ENCODE measurements at regions not wholly inside any gene's neighbourhood (a gene's known extent, or its start where the extent isn't known, plus 50 kb on each side); places are given as distances from the start of the nearest gene placed in this dataset.
"Not testable (repeated sequence)": the region's sequence is repeated elsewhere in the genome, so short reads cannot be mapped to it uniquely, and the experiment has no call there.

DNA sequence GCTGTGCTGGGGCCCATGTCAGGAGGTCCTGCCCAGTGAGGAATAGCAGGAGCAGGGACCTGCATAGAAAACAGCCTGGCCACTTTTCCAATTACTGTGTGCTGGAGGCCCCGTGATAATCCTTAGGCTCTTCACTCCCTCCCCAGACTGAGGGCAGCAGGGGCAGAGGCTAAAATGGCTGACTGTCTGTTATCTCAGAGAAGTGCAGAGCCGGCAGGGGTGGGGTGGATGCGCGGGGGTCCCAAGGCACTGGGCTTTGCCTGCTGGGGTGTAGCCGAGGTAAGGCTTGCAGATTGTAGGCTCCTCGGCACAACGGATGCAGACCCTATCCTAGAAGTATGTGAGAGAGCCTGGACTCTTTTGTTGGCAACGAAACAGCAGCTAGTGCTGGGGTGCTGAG is 1064.1 kb downstream of the OLFM4 start:
- no peak for DNase-seq (ENCODE audit: low spot score)
- no peaks in the 10 kb centered on the region for H3K9me3 ChIP-seq (ENCODE audit: low read length)
- H3K4me1 ChIP-seq (ENCODE audit: insufficient read depth, low read length, poor library complexity, severe bottlenecking) = no peaks in the 10 kb centered on the region
- CTCF ChIA-PET (ENCODE audit: unreplicated experiment) = no interaction called here
- POLR2A ChIA-PET = no interaction called here
- no peaks in the 10 kb centered on the region for H3K79me2 ChIP-seq (ENCODE audit: insufficient read depth, low read depth, low read length)
- intact Hi-C loops (cut with micrococcal nuclease; ENCODE audit: unreplicated experiment) = no loop called here
- no peak overlapping the region for H3K4me3 ChIP-seq (ENCODE audit: low read depth, low read length, poor library complexity, severe bottlenecking)
- H4K20me1 ChIP-seq (ENCODE audit: insufficient read depth, low read length) = no peaks in the 10 kb centered on the region
- no peaks in the 10 kb centered on the region for H3K36me3 ChIP-seq (ENCODE audit: insufficient read depth, low read length)
- no peak overlapping the region for H2AFZ ChIP-seq (ENCODE audit: low read length)
- no TSS peak for BruUV-seq (replicated peaks)
- no peak overlapping the region for H3K4me2 ChIP-seq (ENCODE audit: low read length)
- H3K9me2 ChIP-seq (ENCODE audit: insufficient read depth, low read length) = no peaks in the 10 kb centered on the region
- H3K27ac ChIP-seq (ENCODE audit: low read depth, low read length, poor library complexity, severe bottlenecking) = no peak overlapping the region
- no peak for TF ChIP-seq EZH2phosphoT487 (IDR thresholded peaks at IDR 0.05; ENCODE audit: borderline replicate concordance, low read depth, low read length)
- no peak for TF ChIP-seq CTCF (conservative IDR thresholded peaks at IDR 0.05; ENCODE audit: low read length)

DNA sequence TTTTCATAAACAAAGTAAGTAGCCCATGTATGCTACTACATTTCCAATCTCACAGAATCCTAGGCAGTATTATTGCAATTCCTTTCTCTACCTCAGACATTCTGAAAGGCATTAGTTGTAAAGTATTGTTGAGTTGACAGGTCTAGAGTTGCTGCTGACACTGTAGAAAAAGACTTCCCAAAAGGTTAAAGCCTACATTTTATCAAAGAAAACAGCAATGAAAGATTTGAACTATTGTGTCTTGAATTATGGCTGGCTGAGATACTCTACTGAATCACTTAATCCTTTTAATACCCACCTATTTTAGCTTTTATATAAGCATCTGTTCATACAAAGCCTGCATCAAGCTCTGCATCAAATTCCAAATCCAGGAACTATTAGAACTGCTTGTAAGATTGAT is 1082.0 kb downstream of the OLFM4 start:
- no TSS peak for BruUV-seq (replicated peaks)
- Histone ChIP-seq H3K4me1 (ENCODE audit: insufficient read depth, low read length, poor library complexity, severe bottlenecking) (no peaks in the 10 kb centered on the region), H4K20me1 (ENCODE audit: insufficient read depth, low read length) (no peaks in the 10 kb centered on the region), H3K4me2 (ENCODE audit: low read length) (no peak overlapping the region), H3K9me2 (ENCODE audit: insufficient read depth, low read length) (no peaks in the 10 kb centered on the region), H3K79me2 (ENCODE audit: insufficient read depth, low read depth, low read length) (no peaks in the 10 kb centered on the region), H3K4me3 (ENCODE audit: low read depth, low read length, poor library complexity, severe bottlenecking) (no peak overlapping the region), H2AFZ (ENCODE audit: low read length) (no peak overlapping the region), H3K9me3 (ENCODE audit: low read length) (no peaks in the 10 kb centered on the region), H3K36me3 (ENCODE audit: insufficient read depth, low read length) (no peaks in the 10 kb centered on the region), H3K27ac (ENCODE audit: low read depth, low read length, poor library complexity, severe bottlenecking) (no peak overlapping the region)
- no peak for DNase-seq (ENCODE audit: low spot score)
- no peak for TF ChIP-seq EZH2phosphoT487 (IDR thresholded peaks at IDR 0.05; ENCODE audit: borderline replicate concordance, low read depth, low read length)
- no peak for TF ChIP-seq CTCF (conservative IDR thresholded peaks at IDR 0.05; ENCODE audit: low read length)
- ChIA-PET CTCF (ENCODE audit: unreplicated experiment) (no interaction called here), POLR2A (no interaction called here)
- intact Hi-C loops (cut with micrococcal nuclease; ENCODE audit: unreplicated experiment) = no loop called here

GRCh38 chr13:54124700-54125099 is 1096.1 kb downstream of the OLFM4 start:
- no TSS peak for BruUV-seq (replicated peaks)
- ChIA-PET POLR2A (interaction anchor here (0.9 kb wide), 1 partner anchor 79 kb away, joined by 3 read pairs; no protein-coding TSS in a partner anchor), CTCF (ENCODE audit: unreplicated experiment) (no interaction called here)
- Histone ChIP-seq H3K27ac (ENCODE audit: low read depth, low read length, poor library complexity, severe bottlenecking) (no peak overlapping the region), H3K9me2 (ENCODE audit: insufficient read depth, low read length) (no peaks in the 10 kb centered on the region), H3K4me1 (ENCODE audit: insufficient read depth, low read length, poor library complexity, severe bottlenecking) (no peaks in the 10 kb centered on the region), H3K36me3 (ENCODE audit: insufficient read depth, low read length) (no peaks in the 10 kb centered on the region), H3K79me2 (ENCODE audit: insufficient read depth, low read depth, low read length) (no peaks in the 10 kb centered on the region), H3K4me3 (ENCODE audit: low read depth, low read length, poor library complexity, severe bottlenecking) (no peak overlapping the region), H2AFZ (ENCODE audit: low read length) (no peak overlapping the region), H4K20me1 (ENCODE audit: insufficient read depth, low read length) (no peaks in the 10 kb centered on the region), H3K4me2 (ENCODE audit: low read length) (no peak overlapping the region), H3K9me3 (ENCODE audit: low read length) (no peaks in the 10 kb centered on the region)
- no peak for DNase-seq (ENCODE audit: low spot score)
- no peak for TF ChIP-seq EZH2phosphoT487 (IDR thresholded peaks at IDR 0.05; ENCODE audit: borderline replicate concordance, low read depth, low read length)
- TF ChIP-seq CTCF (conservative IDR thresholded peaks at IDR 0.05; ENCODE audit: low read length) = no peak
- intact Hi-C loops (cut with micrococcal nuclease; ENCODE audit: unreplicated experiment) = no loop called here

DNA sequence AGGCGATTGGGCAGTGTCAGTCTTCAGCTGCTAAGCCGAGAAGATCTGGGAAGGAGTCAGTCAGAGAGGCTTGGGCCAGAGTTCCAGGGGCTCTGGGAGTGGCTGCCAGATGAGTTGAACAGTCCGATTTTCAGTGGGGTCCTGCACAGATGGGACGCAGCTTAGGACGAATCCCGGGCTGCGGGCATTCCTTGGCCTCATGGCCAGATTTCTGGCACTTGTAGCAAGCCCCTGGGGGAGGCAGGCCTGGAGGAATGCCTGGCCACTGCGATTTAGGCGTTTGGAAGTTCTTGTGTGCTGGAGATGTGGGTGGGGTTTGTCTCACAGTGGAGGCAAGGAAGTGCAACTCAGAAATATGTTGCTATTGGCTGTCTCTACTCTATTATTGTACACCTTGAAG is 1102.3 kb downstream of the OLFM4 start:
- H2AFZ ChIP-seq (ENCODE audit: low read length); DNase-seq (ENCODE audit: low spot score); H3K9me3 ChIP-seq (ENCODE audit: low read length); H3K4me3 ChIP-seq (ENCODE audit: low read depth, low read length, poor library complexity, severe bottlenecking); H4K20me1 ChIP-seq (ENCODE audit: insufficient read depth, low read length); POLR2A ChIA-PET; H3K9me2 ChIP-seq (ENCODE audit: insufficient read depth, low read length); intact Hi-C loops (cut with micrococcal nuclease; ENCODE audit: unreplicated experiment); CTCF ChIA-PET (ENCODE audit: unreplicated experiment); BruUV-seq (replicated peaks); H3K36me3 ChIP-seq (ENCODE audit: insufficient read depth, low read length); H3K4me2 ChIP-seq (ENCODE audit: low read length); H3K4me1 ChIP-seq (ENCODE audit: insufficient read depth, low read length, poor library complexity, severe bottlenecking); H3K79me2 ChIP-seq (ENCODE audit: insufficient read depth, low read depth, low read length); H3K27ac ChIP-seq (ENCODE audit: low read depth, low read length, poor library complexity, severe bottlenecking): not testable (repeated sequence)

DNA sequence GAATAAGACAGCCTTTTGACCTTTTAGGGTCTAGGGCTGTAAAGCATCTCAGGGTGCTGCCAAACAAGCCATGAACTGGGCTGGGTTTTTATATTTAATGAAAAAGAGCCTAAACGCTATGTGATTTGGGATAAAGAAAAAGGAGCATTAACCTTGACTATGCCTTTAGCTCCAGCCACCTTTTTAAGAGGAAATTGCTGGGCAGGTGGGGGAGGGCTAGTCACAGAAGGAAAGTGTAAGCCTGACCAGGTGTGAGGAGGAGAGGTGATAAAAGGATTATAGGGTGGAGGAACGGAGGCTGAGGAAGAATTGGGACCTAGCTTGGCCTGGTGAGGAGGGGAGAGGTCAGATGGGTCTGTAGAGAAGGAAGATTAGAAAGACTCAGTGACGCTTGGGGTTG is 1102.8 kb downstream of the OLFM4 start:
- POLR2A ChIA-PET; H3K4me3 ChIP-seq (ENCODE audit: low read depth, low read length, poor library complexity, severe bottlenecking); H3K4me1 ChIP-seq (ENCODE audit: insufficient read depth, low read length, poor library complexity, severe bottlenecking); H3K4me2 ChIP-seq (ENCODE audit: low read length); H3K9me2 ChIP-seq (ENCODE audit: insufficient read depth, low read length); intact Hi-C loops (cut with micrococcal nuclease; ENCODE audit: unreplicated experiment); DNase-seq (ENCODE audit: low spot score); H3K36me3 ChIP-seq (ENCODE audit: insufficient read depth, low read length); H3K79me2 ChIP-seq (ENCODE audit: insufficient read depth, low read depth, low read length); H3K9me3 ChIP-seq (ENCODE audit: low read length); H3K27ac ChIP-seq (ENCODE audit: low read depth, low read length, poor library complexity, severe bottlenecking); H4K20me1 ChIP-seq (ENCODE audit: insufficient read depth, low read length); CTCF ChIA-PET (ENCODE audit: unreplicated experiment); H2AFZ ChIP-seq (ENCODE audit: low read length); BruUV-seq (replicated peaks): not testable (repeated sequence)
